HL-60 (cell line): ENCODE measurements at regions not wholly inside any gene's neighbourhood (a gene's known extent, or its start where the extent isn't known, plus 50 kb on each side); places are given as distances from the start of the nearest gene placed in this dataset.

Experiments
- CTCF ChIP-seq: IDR thresholded peaks from one replicate; pipeline ENCODE4 v1.5.1; 2011; ENCODE audit warnings: low read length, control low read depth, inconsistent platforms; ENCODE audit not compliant: insufficient read depth
- GABPA ChIP-seq: IDR thresholded peaks from 2 replicates; pipeline ENCODE4 v1.6.1; 2012; ENCODE audit warnings: low read depth
- POLR2AphosphoS5 ChIP-seq: IDR thresholded peaks from 2 replicates; pipeline ENCODE4 v1.6.1; 2012; ENCODE audit warnings: low read depth
- REST ChIP-seq: IDR thresholded peaks from 2 replicates; pipeline ENCODE4 v1.6.1; 2012; ENCODE audit warnings: low read depth; ENCODE audit not compliant: insufficient replicate concordance

- TF ChIP-seq CTCF: no peak
- no peak for TF ChIP-seq GABPA
- no peak for TF ChIP-seq REST
- no peak for TF ChIP-seq POLR2AphosphoS5
Observed at GRCh38 chr10:90136731-90137316, 435.4 kb downstream of the KIF20B start.
